Activated CD4-positive, alpha-beta T cell treated with anti-CD3 and anti-CD28 coated beads, Interleukin-2, amount 50 U/mL, for 1 hour (primary cell): ENCODE measurements at regions not wholly inside any gene's neighbourhood (a gene's known extent, or its start where the extent isn't known, plus 50 kb on each side); places are given as distances from the start of the nearest gene placed in this dataset.
"Not testable (repeated sequence)": the region's sequence is repeated elsewhere in the genome, so short reads cannot be mapped to it uniquely, and the experiment has no call there.

ENCODE experiments used
- DNase-seq: peaks from one replicate; pipeline ENCODE4 v3.0.0-alpha.2; 2020

GRCh38 chr9:100714372-100715099, 136.7 kb downstream of the CAVIN4 start:
- peak; percentile 15 for DNase-seq

GRCh38 chr9:100715100-100715380, 137.2 kb downstream of the CAVIN4 start:
- DNase-seq = no peak

DNA sequence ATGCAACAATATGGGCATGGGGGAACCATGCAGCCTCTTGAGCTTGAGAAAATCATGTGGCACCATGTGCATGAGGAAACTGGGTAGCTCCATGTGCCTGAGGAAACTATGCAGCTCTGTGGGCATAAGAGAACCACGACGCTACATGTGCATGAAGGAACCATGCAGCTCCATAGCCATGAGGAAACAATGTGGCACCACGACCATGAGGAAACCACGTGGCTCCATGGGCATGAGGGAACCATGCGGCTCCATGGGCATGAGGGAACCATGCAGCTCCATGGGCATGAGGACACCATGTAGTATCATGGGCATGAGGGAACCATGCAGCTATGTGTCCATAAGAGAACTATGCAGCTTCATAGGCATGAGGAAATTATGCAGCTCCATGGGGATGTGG, 140.8 kb downstream of the CAVIN4 start:
- DNase-seq = no peak

- DNase-seq = no peak
These were observed 143.0 kb downstream of the CAVIN4 start for GRCh38 chr9:100720922-100721321.

DNA sequence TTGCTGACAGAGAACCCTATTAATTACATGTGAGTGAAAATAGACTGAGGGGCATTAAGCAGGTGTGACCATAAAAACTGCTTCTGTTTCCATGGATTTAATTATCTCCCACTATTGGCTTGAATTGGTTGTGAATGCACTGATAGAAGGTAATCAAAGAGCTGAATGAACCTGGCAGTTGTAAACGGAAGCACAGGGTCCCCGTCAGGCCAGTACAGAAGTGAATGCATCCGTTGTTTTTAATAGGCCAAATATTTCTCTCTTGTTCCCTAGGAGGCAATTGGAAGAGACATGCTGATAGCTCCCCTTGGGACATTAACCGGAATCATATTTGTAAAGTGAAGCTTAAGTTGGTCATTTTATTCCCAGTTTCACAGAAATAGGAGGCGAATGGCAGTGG, 147.0 kb downstream of the CAVIN4 start:
- DNase-seq = no peak

DNA sequence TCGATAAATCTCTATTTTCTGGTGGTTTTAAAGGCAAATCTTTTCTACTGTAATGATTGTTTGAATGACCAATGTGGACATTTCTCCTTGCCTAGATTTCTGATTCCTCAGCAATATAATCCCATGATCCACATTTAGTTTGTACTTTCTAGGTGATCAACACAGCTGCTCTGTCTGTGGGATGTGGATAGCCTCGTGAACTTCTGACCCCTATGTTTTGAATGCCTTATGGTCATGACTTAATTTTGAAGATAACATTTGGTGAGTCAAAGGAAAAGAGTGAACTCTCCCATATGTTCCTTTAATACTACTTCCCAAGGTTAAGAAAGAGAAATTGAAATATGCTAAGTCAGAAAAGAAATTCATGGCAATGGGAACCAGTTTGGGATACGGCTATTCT, 147.5 kb downstream of the CAVIN4 start:
- DNase-seq = no peak

- DNase-seq = no peak
These were observed 151.5 kb downstream of the CAVIN4 start for GRCh38 chr9:100729336-100729895.

DNA sequence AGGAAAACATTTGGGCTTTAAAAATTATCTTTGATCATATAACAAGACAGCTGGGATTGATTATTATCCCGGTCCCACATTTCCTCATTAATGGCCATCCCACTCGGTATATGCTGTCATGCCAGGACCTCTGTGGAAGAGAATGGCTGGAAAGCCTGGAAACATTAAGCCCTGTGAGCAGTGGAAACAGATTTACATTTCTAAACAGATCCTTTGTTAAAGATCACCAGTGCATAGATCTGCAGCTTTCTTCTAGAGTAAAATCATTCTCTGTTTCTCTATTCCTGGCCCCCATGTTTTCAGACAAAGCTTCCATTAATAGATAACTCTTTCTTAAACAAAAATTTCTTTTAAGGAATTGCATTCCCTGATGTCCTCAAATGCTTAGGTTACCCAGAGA, 152.2 kb downstream of the CAVIN4 start:
- no peak for DNase-seq

- no peak for DNase-seq
These were observed 153.2 kb downstream of the CAVIN4 start for GRCh38 chr9:100731038-100731556.

GRCh38 chr9:100731557-100731956, 153.7 kb downstream of the CAVIN4 start:
- DNase-seq = no peak

- DNase-seq = no peak
These were observed 161.3 kb downstream of the CAVIN4 start for GRCh38 chr9:100739208-100739607.

- no peak for DNase-seq
These were observed 161.8 kb downstream of the CAVIN4 start for GRCh38 chr9:100739666-100740065.

DNA sequence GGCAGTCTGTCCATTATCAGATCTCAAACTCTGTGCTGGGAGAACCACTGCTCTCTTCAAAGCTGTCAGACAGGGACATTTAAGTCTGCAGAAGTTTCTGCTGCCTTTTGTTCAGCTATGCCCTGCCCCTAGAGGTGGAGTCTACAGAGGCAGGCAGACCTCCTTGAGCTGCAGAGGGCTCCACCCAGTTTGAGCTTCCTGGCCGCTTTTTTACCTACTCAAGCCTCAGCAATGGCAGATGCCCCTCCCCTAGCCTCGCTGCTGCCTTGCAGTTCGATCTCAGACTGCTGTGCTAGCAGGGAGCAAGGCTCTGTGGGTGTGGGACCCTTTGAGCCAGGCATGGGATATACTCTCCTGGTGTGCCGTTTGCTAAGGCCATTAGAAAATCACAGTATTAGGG, 171.1 kb downstream of the CAVIN4 start:
- DNase-seq = not testable (repeated sequence)

- DNase-seq = no peak
These were observed 178.3 kb downstream of the CAVIN4 start for GRCh38 chr9:100756217-100756616.

DNA sequence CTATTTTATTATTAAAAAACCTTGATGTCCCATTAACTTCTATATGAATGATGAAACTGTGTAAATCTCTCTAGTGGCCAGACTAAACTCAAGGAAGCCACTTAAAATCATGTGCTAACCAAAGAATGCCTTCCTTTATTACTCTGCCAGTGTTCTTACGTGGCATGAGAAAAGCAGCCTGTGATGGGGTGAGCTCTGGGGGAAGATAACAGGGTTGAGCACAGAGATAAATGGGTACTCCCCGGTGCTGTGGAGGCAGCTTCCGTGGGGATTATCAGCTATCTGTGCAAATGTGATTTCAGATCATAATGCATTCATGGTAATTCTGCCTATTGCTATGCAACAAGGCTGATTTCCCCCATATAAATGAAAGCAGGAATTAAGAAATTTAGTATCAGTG, 181.3 kb downstream of the CAVIN4 start:
- DNase-seq = no peak

- DNase-seq = no peak
These were observed 183.5 kb downstream of the CAVIN4 start for GRCh38 chr9:100761276-100761802.

GRCh38 chr9:100774326-100774725, 196.4 kb downstream of the CAVIN4 start:
- DNase-seq = no peak

GRCh38 chr9:100774962-100775361, 197.1 kb downstream of the CAVIN4 start:
- no peak for DNase-seq

GRCh38 chr9:100775912-100776311, 198.0 kb downstream of the CAVIN4 start:
- no peak for DNase-seq

- DNase-seq = no peak
These were observed 206.9 kb downstream of the CAVIN4 start for GRCh38 chr9:100784755-100785154.

DNA sequence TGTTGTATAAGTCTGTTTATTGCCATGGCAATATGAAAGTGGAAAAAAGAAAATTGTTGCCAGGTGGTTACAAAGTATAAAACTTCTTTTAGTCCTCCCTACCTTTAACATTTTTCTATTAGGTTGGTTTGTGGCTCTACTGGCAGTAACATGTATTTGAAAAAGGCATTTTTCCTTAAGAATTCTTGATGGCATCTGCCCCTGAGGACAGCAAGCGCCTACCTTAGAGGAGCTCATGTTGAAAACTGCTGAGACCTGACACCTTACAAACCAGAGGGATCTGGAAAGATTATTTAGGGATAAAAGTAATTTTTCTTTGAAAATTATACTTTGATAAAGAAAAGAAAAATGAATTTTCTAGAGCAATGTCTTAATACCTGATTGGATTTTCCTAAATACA, 208.1 kb downstream of the CAVIN4 start:
- no peak for DNase-seq

GRCh38 chr9:100794738-100795269, 216.9 kb downstream of the CAVIN4 start:
- no peak for DNase-seq

DNA sequence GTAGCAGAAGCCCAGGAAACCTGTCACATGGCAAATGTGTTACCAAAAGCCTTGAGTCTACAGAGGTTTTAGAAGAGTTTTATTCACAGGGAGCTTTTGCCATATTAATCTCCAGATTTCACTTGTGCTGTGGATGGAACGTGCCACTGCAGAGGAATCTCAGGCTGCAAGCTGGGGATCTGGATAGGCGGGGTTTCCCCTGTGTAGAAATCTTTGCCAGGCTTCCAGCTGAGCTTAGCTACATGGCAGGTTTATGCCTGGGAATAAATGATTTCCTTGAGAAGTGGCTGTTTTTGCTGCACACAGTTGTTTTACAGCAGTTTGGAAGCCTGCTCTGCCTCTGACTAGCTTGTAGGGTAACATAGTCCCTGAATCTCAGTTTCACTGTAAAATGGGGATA, 224.6 kb upstream of the PLPPR1 start:
- DNase-seq = no peak

DNA sequence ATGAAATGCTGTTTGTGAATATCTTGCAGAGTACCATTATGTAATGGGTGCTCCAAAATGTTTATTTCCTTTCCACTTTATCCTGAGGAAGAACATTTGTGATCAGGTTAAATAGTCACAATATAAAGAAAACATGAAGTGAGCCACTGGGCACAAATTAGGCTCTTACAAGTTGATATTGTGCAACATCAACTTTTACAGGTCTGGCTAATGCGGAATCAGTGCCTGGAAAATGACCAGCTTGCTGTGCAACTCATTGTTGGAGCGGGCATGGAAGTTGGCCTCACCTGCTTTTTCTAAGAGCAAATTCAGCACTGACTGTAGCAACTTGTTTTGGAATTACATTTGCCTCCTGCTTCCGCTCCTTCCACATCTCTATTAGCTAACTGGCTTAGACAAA, 216.9 kb upstream of the PLPPR1 start:
- DNase-seq = no peak

GRCh38 chr9:100813871-100814270, 214.7 kb upstream of the PLPPR1 start:
- DNase-seq = no peak
